SU-DHL-6 (cell line): ENCODE measurements at regions not wholly inside any gene's neighbourhood (a gene's known extent, or its start where the extent isn't known, plus 50 kb on each side); places are given as distances from the start of the nearest gene placed in this dataset.
"Not testable (repeated sequence)": the region's sequence is repeated elsewhere in the genome, so short reads cannot be mapped to it uniquely, and the experiment has no call there.

Experiments used
- H2AFZ ChIP-seq: fragments of 200-600 bp; sonication (generic); 2 replicates; pipeline ENCODE4 v1.6.1; 2014; ENCODE audit warnings: low read depth, mild to moderate bottlenecking, moderate library complexity, mixed read lengths, antibody characterized with exemption, low read length; ENCODE audit not compliant: severe bottlenecking
- H3F3A ChIP-seq: fragments of 200-600 bp; shearing (Covaris generic); 2 replicates; pipeline ENCODE4 v1.6.0; 2016; ENCODE audit warnings: antibody characterized with exemption, mild to moderate bottlenecking; ENCODE audit not compliant: insufficient read depth
- H3K27ac ChIP-seq: fragments of 200-600 bp; sonication (generic); 2 replicates; pipeline ENCODE4 v1.5.1; 2016; ENCODE audit warnings: low read depth, mild to moderate bottlenecking, low read length, moderate library complexity, mixed read lengths
- H3K27me3 ChIP-seq: fragments of 200-600 bp; sonication (generic), shearing (Covaris generic); 2 replicates; pipeline ENCODE4 v1.6.0; 2014; ENCODE audit warnings: mild to moderate bottlenecking, low read length
- H3K36me3 ChIP-seq: fragments of 200-600 bp; sonication (generic); 2 replicates; pipeline ENCODE4 v1.6.1; 2014; ENCODE audit warnings: mild to moderate bottlenecking, low read length, mixed read lengths
- H3K4me2 ChIP-seq: fragments of 300-600, 200-600 bp; shearing (Covaris generic), sonication (generic); 2 replicates; pipeline ENCODE4 v1.6.0; 2014; ENCODE audit warnings: low read length, low read depth, mild to moderate bottlenecking; ENCODE audit not compliant: poor library complexity, severe bottlenecking
- H3K4me3 ChIP-seq: fragments of 200-600 bp; sonication (generic); 2 replicates; pipeline ENCODE4 v1.5.1; 2014; ENCODE audit warnings: antibody characterized with exemption, low read length, mild to moderate bottlenecking, mixed read lengths; ENCODE audit not compliant: insufficient read depth, poor library complexity, severe bottlenecking
- H3K79me2 ChIP-seq: fragments of 200-600 bp; sonication (generic); 2 replicates; pipeline ENCODE4 v1.6.1; 2014; ENCODE audit warnings: mild to moderate bottlenecking, low read length, moderate library complexity; ENCODE audit not compliant: insufficient read depth
- H3K9ac ChIP-seq: fragments of 200-600 bp; sonication (generic); 2 replicates; pipeline ENCODE4 v1.7.0; 2014; ENCODE audit warnings: mild to moderate bottlenecking, low read length
- H3K9me2 ChIP-seq: fragments of 200-600 bp; sonication (generic); replicated peaks from 2 replicates; pipeline ENCODE4 v1.6.1; 2014; ENCODE audit warnings: low read length; ENCODE audit not compliant: insufficient read depth
- H3K9me3 ChIP-seq: fragments of 200-600 bp; sonication (generic); 2 replicates; pipeline ENCODE4 v1.6.1; 2014; ENCODE audit warnings: low read length, mixed read lengths; ENCODE audit not compliant: insufficient read depth
- H4K20me1 ChIP-seq: fragments of 200-600 bp; sonication (generic); 2 replicates; pipeline ENCODE4 v1.6.1; 2014; ENCODE audit warnings: low read depth, mild to moderate bottlenecking, antibody characterized with exemption, low read length, moderate library complexity, mixed read lengths
- EZH2phosphoT487 ChIP-seq: fragments of 200-600 bp; sonication (generic), shearing (Covaris generic); conservative IDR thresholded peaks from 2 replicates; pipeline ENCODE4 v1.6.1; 2018; ENCODE audit warnings: mild to moderate bottlenecking, antibody characterized with exemption, low read length, moderate library complexity, mixed read lengths
- TF ChIP-seq, protein P1 (sequence below): fragments of 200-600 bp; sonication (generic); IDR thresholded peaks from one replicate; pipeline ENCODE4 v1.5.1; 2017; ENCODE audit warnings: antibody characterized with exemption, mild to moderate bottlenecking, low read length, moderate library complexity; ENCODE audit not compliant: insufficient read depth, poor library complexity, severe bottlenecking

DNA sequence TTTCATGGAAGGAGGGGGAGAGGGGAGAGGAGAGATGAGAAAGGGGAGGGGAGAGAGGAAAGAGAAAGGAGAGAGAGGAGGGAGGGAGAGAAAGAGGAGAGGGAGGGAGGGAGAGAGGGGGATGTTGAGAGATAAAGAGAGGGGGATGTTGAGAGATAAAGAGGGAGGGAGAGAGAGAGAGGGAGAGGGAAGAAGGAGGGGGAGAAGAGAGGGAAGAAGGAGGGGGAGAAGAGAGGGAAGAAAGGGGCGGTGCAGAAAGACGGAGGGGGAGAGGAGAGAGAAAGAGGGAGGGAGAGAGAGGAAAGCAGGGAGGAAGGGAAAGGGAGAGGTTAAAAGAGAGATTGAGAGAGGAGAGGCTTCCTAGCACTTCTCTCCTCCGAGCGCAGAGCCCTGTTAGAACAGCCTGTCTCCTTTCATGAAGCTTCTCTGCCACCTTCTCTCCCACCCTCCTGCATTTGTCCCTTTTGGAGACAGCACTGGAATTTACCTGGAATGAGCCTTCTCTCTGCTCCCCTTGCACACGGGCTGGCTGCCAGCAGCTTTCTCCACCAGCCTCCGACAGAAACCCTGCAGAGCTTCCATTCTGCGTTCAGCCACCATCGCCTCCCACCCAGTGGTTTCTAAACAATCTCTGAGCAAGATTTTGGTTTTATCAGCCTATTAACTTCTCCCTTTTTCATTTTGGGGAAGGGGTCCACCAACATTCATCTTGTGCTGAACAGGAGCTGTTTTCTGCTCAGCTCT is 74.0 kb upstream of the CARD11 start:
- Histone ChIP-seq H3K27ac (no peak overlapping the region), H3F3A (no peaks in the 10 kb centered on the region), H3K36me3 (no peaks in the 10 kb centered on the region), H3K4me3 (no peak overlapping the region), H3K4me2 (no peak overlapping the region), H3K9me2 (no peaks in the 10 kb centered on the region), H3K9me3 (no peaks in the 10 kb centered on the region), H2AFZ (no peak overlapping the region), H3K79me2 (no peaks in the 10 kb centered on the region), H3K9ac (no peak overlapping the region), H3K27me3 (no peaks in the 10 kb centered on the region), H4K20me1 (no peaks in the 10 kb centered on the region)
- TF ChIP-seq EZH2phosphoT487: no peak
- TF ChIP-seq, protein P1, sequence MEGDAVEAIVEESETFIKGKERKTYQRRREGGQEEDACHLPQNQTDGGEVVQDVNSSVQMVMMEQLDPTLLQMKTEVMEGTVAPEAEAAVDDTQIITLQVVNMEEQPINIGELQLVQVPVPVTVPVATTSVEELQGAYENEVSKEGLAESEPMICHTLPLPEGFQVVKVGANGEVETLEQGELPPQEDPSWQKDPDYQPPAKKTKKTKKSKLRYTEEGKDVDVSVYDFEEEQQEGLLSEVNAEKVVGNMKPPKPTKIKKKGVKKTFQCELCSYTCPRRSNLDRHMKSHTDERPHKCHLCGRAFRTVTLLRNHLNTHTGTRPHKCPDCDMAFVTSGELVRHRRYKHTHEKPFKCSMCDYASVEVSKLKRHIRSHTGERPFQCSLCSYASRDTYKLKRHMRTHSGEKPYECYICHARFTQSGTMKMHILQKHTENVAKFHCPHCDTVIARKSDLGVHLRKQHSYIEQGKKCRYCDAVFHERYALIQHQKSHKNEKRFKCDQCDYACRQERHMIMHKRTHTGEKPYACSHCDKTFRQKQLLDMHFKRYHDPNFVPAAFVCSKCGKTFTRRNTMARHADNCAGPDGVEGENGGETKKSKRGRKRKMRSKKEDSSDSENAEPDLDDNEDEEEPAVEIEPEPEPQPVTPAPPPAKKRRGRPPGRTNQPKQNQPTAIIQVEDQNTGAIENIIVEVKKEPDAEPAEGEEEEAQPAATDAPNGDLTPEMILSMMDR: no peak

GRCh38 chr7:3119352-3119927 is 75.8 kb upstream of the CARD11 start:
- not testable (repeated sequence) for H3K4me2 ChIP-seq, H3K9me3 ChIP-seq, H3K9ac ChIP-seq, H3K9me2 ChIP-seq, H3K79me2 ChIP-seq, H3K27me3 ChIP-seq, H3K36me3 ChIP-seq, H2AFZ ChIP-seq, H3K4me3 ChIP-seq, H4K20me1 ChIP-seq, H3F3A ChIP-seq, H3K27ac ChIP-seq

DNA sequence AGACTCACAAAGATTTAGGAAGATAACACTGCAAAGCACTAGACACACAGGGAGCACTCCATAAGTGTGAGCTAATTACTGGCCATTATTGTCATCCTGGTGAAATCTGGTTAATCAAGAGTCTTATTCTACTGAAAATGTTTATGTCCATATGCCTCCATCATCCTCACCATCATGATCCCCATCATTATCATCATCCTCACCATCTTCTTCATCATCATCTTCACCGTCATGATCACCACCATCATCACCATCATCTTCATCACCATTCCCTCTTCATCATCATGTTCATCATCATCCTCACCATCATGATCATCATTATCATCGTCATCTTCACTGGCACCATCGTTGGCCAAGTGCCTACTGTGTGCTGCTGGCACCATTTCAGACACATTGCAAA is 76.3 kb upstream of the CARD11 start:
- H3K4me2 ChIP-seq: no peak overlapping the region
- H3K9me3 ChIP-seq: no peaks in the 10 kb centered on the region
- no peaks in the 10 kb centered on the region for H3K27me3 ChIP-seq
- H3K9me2 ChIP-seq: no peaks in the 10 kb centered on the region
- H2AFZ ChIP-seq: no peak overlapping the region
- no peak overlapping the region for H3K4me3 ChIP-seq
- no peak overlapping the region for H3K9ac ChIP-seq
- H4K20me1 ChIP-seq: no peaks in the 10 kb centered on the region
- no peaks in the 10 kb centered on the region for H3F3A ChIP-seq
- no peak for TF ChIP-seq EZH2phosphoT487
- TF ChIP-seq, protein P1: no peak
- no peaks in the 10 kb centered on the region for H3K36me3 ChIP-seq
- H3K79me2 ChIP-seq: no peaks in the 10 kb centered on the region
- no peak overlapping the region for H3K27ac ChIP-seq

GRCh38 chr7:3120513-3120912 is 76.8 kb upstream of the CARD11 start:
- no peak overlapping the region for H3K4me2 ChIP-seq
- H3K9ac ChIP-seq: no peak overlapping the region
- no peaks in the 10 kb centered on the region for H3K79me2 ChIP-seq
- H3K36me3 ChIP-seq: no peaks in the 10 kb centered on the region
- H3K4me3 ChIP-seq: no peak overlapping the region
- H3K9me2 ChIP-seq: no peaks in the 10 kb centered on the region
- H2AFZ ChIP-seq: no peak overlapping the region
- H3K27ac ChIP-seq: no peak overlapping the region
- H4K20me1 ChIP-seq: no peaks in the 10 kb centered on the region
- no peaks in the 10 kb centered on the region for H3K27me3 ChIP-seq
- no peaks in the 10 kb centered on the region for H3F3A ChIP-seq
- TF ChIP-seq, protein P1: no peak
- no peak for TF ChIP-seq EZH2phosphoT487
- H3K9me3 ChIP-seq: no peaks in the 10 kb centered on the region
